NT2/D1 (cell line): ENCODE measurements at regions not wholly inside any gene's neighbourhood (a gene's known extent, or its start where the extent isn't known, plus 50 kb on each side); places are given as distances from the start of the nearest gene placed in this dataset.

Experiments used
- YY1 ChIP-seq: IDR thresholded peaks from 2 replicates; pipeline ENCODE4 v1.6.1; 2011; ENCODE audit not compliant: insufficient read length, insufficient read depth
- ZNF274 ChIP-seq: IDR thresholded peaks from 2 replicates; pipeline ENCODE4 v1.6.1; 2011; ENCODE audit warnings: mild to moderate bottlenecking, low read depth, low read length

GRCh38 chr2:67219651-67220050 lies 177.5 kb upstream of the ETAA1 start:
- no peak for TF ChIP-seq ZNF274
- no peak for TF ChIP-seq YY1
